B cell (primary cell): ENCODE measurements at regions not wholly inside any gene's neighbourhood (a gene's known extent, or its start where the extent isn't known, plus 50 kb on each side); places are given as distances from the start of the nearest gene placed in this dataset.

ENCODE experiments used
- CTCF ChIP-seq: fragments of 200-600 bp; IDR thresholded peaks from one replicate; pipeline ENCODE4 v1.8.0; 2022; ENCODE audit warnings: antibody characterized with exemption, mild to moderate bottlenecking
- EZH2 ChIP-seq: IDR thresholded peaks from 2 replicates; pipeline ENCODE4 v1.6.1; 2012; ENCODE audit warnings: borderline replicate concordance, low read depth, mild to moderate bottlenecking, moderate library complexity, low read length; ENCODE audit not compliant: insufficient read depth, poor library complexity, severe bottlenecking

- TF ChIP-seq CTCF = no peak
- no peak for TF ChIP-seq EZH2
Observed at GRCh38 chr20:48202334-48203113, 417.2 kb upstream of the SULF2 start.
